DND-41 (cell line): ENCODE measurements at regions not wholly inside any gene's neighbourhood (a gene's known extent, or its start where the extent isn't known, plus 50 kb on each side); places are given as distances from the start of the nearest gene placed in this dataset.
"Not testable (repeated sequence)": the region's sequence is repeated elsewhere in the genome, so short reads cannot be mapped to it uniquely, and the experiment has no call there.

Experiments used
- ATAC-seq: fragments of 200-7000 bp; cut with Tn5 transposase; 3 replicates; pipeline ENCODE4 v1.9.1; 2021; ENCODE audit warnings: low read depth; ENCODE audit not compliant: insufficient read depth
- DNase-seq: peaks from one replicate; pipeline ENCODE4 v3.0.0-alpha.2; 2020
- H2AFZ ChIP-seq: 2 replicates; pipeline ENCODE4 v1.6.0; 2012; ENCODE audit warnings: low read depth, low read length
- H3K27ac ChIP-seq: 2 replicates; pipeline ENCODE4 v1.5.1; 2012; ENCODE audit warnings: low read length, inconsistent platforms
- H3K27me3 ChIP-seq: fragments of 200-600 bp; sonication (generic); 2 replicates; pipeline ENCODE4 v1.6.0; 2012; ENCODE audit warnings: low read length, mild to moderate bottlenecking, inconsistent platforms; ENCODE audit not compliant: insufficient read depth, poor library complexity
- H3K36me3 ChIP-seq: 2 replicates; pipeline ENCODE4 v1.5.1; 2012; ENCODE audit warnings: low read length, inconsistent platforms; ENCODE audit not compliant: insufficient read depth
- H3K4me1 ChIP-seq: 2 replicates; pipeline ENCODE4 v1.5.1; 2012; ENCODE audit warnings: mild to moderate bottlenecking, low read length; ENCODE audit not compliant: insufficient read depth
- H3K4me2 ChIP-seq: 2 replicates; pipeline ENCODE4 v1.6.0; 2012; ENCODE audit warnings: mild to moderate bottlenecking, moderate library complexity, low read length, inconsistent platforms; ENCODE audit not compliant: insufficient read depth
- H3K4me3 ChIP-seq, 2 experiments: fragments of 200-600 bp in 1 of 2; shearing (Covaris generic) in 1 of 2; 2 replicates each; pipeline ENCODE4 v1.5.1; 2012 to 2016; ENCODE audit warnings: inconsistent platforms in 2 of 2, low read length in 2 of 2, mild to moderate bottlenecking in 2 of 2, low read depth in 1 of 2, moderate library complexity in 1 of 2
- H3K79me2 ChIP-seq: 2 replicates; pipeline ENCODE4 v1.6.0; 2012; ENCODE audit warnings: low read length, inconsistent platforms; ENCODE audit not compliant: insufficient read depth
- H3K9ac ChIP-seq: 2 replicates; pipeline ENCODE4 v1.6.0; 2012; ENCODE audit warnings: low read depth, mild to moderate bottlenecking, inconsistent platforms, low read length, moderate library complexity
- H3K9me3 ChIP-seq: 2 replicates; pipeline ENCODE4 v1.5.1; 2012; ENCODE audit warnings: low read length, moderate library complexity, mild to moderate bottlenecking, inconsistent platforms; ENCODE audit not compliant: insufficient read depth, severe bottlenecking
- H4K20me1 ChIP-seq: 2 replicates; pipeline ENCODE4 v1.6.0; 2012; ENCODE audit warnings: low read length; ENCODE audit not compliant: insufficient read depth
- EZH2 ChIP-seq: IDR thresholded peaks from 3 replicates; pipeline ENCODE4 v1.6.1; 2012; ENCODE audit warnings: borderline replicate concordance, low read depth, mild to moderate bottlenecking, moderate library complexity, low read length, inconsistent platforms; ENCODE audit not compliant: severe bottlenecking
- TF ChIP-seq, protein P1 (sequence below): IDR thresholded peaks from 2 replicates; pipeline ENCODE4 v1.5.1; 2012; ENCODE audit warnings: borderline replicate concordance, low read length, moderate library complexity, mild to moderate bottlenecking; ENCODE audit not compliant: poor library complexity, severe bottlenecking; ENCODE audit errors: extremely low read depth

- H2AFZ ChIP-seq = no peak overlapping the region
Measured at GRCh38 chr1:76697361-76697760, 169.9 kb upstream of the ST6GALNAC5 start.

GRCh38 chr1:76699646-76700045 is 167.6 kb upstream of the ST6GALNAC5 start:
- not testable (repeated sequence) for H3K4me2 ChIP-seq, H4K20me1 ChIP-seq, H3K27me3 ChIP-seq, H3K4me1 ChIP-seq, H3K27ac ChIP-seq, ATAC-seq, H3K79me2 ChIP-seq, H3K9ac ChIP-seq, H3K4me3 ChIP-seq, H3K36me3 ChIP-seq, H2AFZ ChIP-seq, H3K9me3 ChIP-seq, DNase-seq

More at GRCh38 chr1:76697361-76697760, 169.9 kb upstream of the ST6GALNAC5 start:
- H3K9ac ChIP-seq = no peak overlapping the region
- H3K4me1 ChIP-seq = no peaks in the 10 kb centered on the region
- DNase-seq (no peak), ATAC-seq (no peak)
- no peaks in the 10 kb centered on the region for H3K36me3 ChIP-seq
- H4K20me1 ChIP-seq = no peaks in the 10 kb centered on the region
- H3K9me3 ChIP-seq = no peaks in the 10 kb centered on the region
- no peak overlapping the region for H3K4me2 ChIP-seq
- H3K79me2 ChIP-seq = no peaks in the 10 kb centered on the region
- no peak overlapping the region for H3K27ac ChIP-seq
- TF ChIP-seq, protein P1, sequence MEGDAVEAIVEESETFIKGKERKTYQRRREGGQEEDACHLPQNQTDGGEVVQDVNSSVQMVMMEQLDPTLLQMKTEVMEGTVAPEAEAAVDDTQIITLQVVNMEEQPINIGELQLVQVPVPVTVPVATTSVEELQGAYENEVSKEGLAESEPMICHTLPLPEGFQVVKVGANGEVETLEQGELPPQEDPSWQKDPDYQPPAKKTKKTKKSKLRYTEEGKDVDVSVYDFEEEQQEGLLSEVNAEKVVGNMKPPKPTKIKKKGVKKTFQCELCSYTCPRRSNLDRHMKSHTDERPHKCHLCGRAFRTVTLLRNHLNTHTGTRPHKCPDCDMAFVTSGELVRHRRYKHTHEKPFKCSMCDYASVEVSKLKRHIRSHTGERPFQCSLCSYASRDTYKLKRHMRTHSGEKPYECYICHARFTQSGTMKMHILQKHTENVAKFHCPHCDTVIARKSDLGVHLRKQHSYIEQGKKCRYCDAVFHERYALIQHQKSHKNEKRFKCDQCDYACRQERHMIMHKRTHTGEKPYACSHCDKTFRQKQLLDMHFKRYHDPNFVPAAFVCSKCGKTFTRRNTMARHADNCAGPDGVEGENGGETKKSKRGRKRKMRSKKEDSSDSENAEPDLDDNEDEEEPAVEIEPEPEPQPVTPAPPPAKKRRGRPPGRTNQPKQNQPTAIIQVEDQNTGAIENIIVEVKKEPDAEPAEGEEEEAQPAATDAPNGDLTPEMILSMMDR = no peak
- no peak for TF ChIP-seq EZH2
- no peaks in the 10 kb centered on the region for H3K27me3 ChIP-seq
- no peak overlapping the region for H3K4me3 ChIP-seq

- not testable (repeated sequence) for H3K4me1 ChIP-seq, H3K9ac ChIP-seq, H3K4me2 ChIP-seq, H3K27ac ChIP-seq, H3K79me2 ChIP-seq, H2AFZ ChIP-seq, H3K4me3 ChIP-seq, H3K27me3 ChIP-seq, ATAC-seq, H3K36me3 ChIP-seq, H3K9me3 ChIP-seq, DNase-seq, H4K20me1 ChIP-seq
Measured at GRCh38 chr1:76700200-76700599, 167.1 kb upstream of the ST6GALNAC5 start.

DNA sequence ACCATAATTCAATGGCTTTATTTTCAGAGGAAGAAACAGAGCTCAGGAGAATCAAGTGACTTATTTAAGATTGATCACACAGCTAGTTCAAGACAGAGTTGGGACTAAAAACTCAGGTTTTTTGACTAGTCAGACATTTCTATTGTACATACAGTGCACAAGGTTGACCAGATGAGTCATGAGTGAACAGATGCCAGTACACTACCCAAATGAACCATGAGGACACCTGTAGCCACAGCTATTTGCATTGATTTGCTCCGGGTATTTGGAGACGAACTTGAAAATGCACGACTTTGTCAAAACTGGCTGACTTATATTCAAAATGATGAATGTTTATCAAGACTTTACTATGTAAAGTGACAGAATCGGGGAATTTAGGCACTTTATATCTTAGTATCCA is 161.7 kb upstream of the ST6GALNAC5 start:
- H3K27ac ChIP-seq = no peak overlapping the region
- TF ChIP-seq, protein P1 = no peak
- no peak for TF ChIP-seq EZH2
- H3K9ac ChIP-seq = no peak overlapping the region
- H2AFZ ChIP-seq = no peak overlapping the region
- no peak overlapping the region for H3K4me3 ChIP-seq
- DNase-seq (no peak), ATAC-seq (no peak)
- H3K4me2 ChIP-seq = no peak overlapping the region
- H3K79me2 ChIP-seq = no peaks in the 10 kb centered on the region
- H3K27me3 ChIP-seq = no peaks in the 10 kb centered on the region
- H3K9me3 ChIP-seq = no peaks in the 10 kb centered on the region
- H3K4me1 ChIP-seq = no peaks in the 10 kb centered on the region
- H4K20me1 ChIP-seq = no peaks in the 10 kb centered on the region
- no peaks in the 10 kb centered on the region for H3K36me3 ChIP-seq

DNA sequence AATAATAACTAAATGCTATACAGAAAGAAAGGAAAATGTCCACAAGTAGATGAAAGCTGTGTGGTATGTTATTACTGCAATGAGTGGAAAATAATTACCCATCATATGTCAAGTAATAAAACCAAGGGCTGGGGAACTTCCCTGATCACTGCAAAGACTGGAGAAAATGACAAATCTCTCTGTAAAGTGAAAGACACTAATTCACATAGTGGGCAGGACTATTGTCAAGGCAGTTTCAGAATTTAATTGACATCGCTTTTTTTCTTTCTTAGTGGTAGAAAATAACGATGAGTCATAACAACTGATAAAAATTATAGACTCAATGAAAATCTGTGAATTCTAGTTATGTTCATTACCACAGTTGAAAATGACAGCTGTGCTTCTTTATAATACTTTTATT is 153.7 kb upstream of the ST6GALNAC5 start:
- H3K27me3 ChIP-seq = no peaks in the 10 kb centered on the region
- DNase-seq (no peak), ATAC-seq (no peak)
- H3K4me3 ChIP-seq = no peak overlapping the region
- no peaks in the 10 kb centered on the region for H3K9me3 ChIP-seq
- H4K20me1 ChIP-seq = no peaks in the 10 kb centered on the region
- no peaks in the 10 kb centered on the region for H3K4me1 ChIP-seq
- no peak for TF ChIP-seq EZH2
- TF ChIP-seq, protein P1 = no peak
- H3K4me2 ChIP-seq = no peak overlapping the region
- H3K27ac ChIP-seq = no peak overlapping the region
- no peak overlapping the region for H3K9ac ChIP-seq
- H3K79me2 ChIP-seq = no peaks in the 10 kb centered on the region
- no peak overlapping the region for H2AFZ ChIP-seq
- no peaks in the 10 kb centered on the region for H3K36me3 ChIP-seq
